OCI-LY7 (cell line): ENCODE measurements at regions not wholly inside any gene's neighbourhood (a gene's known extent, or its start where the extent isn't known, plus 50 kb on each side); places are given as distances from the start of the nearest gene placed in this dataset.

ENCODE experiments used
- BruUV-seq: library from RNA; stranded (reverse); fragments of 400-500 nt; replicated peaks from 2 replicates; lab custom pipeline; 2021; lab: Mats Ljungman, UMichigan
- CTCF ChIA-PET: fragments of 300-600 bp; sonication (Branson Sonifier 250); formaldehyde crosslinking; loops from one replicate; lab custom pipeline; 2022; ENCODE audit warnings: antibody characterized with exemption; ENCODE audit not compliant: unreplicated experiment; lab: Charles Lee
- POLR2A ChIA-PET: fragments of 300-600 bp; sonication (Branson Sonifier 250); formaldehyde crosslinking; loops from one replicate; lab custom pipeline; 2022; ENCODE audit warnings: antibody characterized with exemption; lab: Charles Lee
- DNase-seq: peaks from one replicate; pipeline ENCODE4 v3.0.0-alpha.2; 2015; ENCODE audit warnings: low spot score
- H2AFZ ChIP-seq: fragments of 200-600 bp; sonication (generic), shearing (Covaris generic); 2 replicates; pipeline ENCODE4 v1.6.1; 2014; ENCODE audit warnings: mild to moderate bottlenecking, antibody characterized with exemption, low read length, moderate library complexity
- H3K27ac ChIP-seq: fragments of 200-600 bp; sonication (generic); 2 replicates; pipeline ENCODE4 v1.5.1; 2014; ENCODE audit warnings: mixed run types, low read depth, mild to moderate bottlenecking, moderate library complexity, low read length, inconsistent platforms; ENCODE audit not compliant: poor library complexity, severe bottlenecking
- H3K36me3 ChIP-seq: fragments of 200-600 bp; sonication (generic); 2 replicates; pipeline ENCODE4 v1.6.1; 2014; ENCODE audit warnings: mild to moderate bottlenecking, antibody characterized with exemption, low read length, moderate library complexity, mixed read lengths; ENCODE audit not compliant: insufficient read depth
- H3K4me1 ChIP-seq: fragments of 200-600 bp; sonication (generic); 2 replicates; pipeline ENCODE4 v1.5.1; 2014; ENCODE audit warnings: mild to moderate bottlenecking, low read length; ENCODE audit not compliant: insufficient read depth, poor library complexity, severe bottlenecking
- H3K4me2 ChIP-seq: fragments of 200-600 bp; sonication (generic); 2 replicates; pipeline ENCODE4 v1.6.1; 2014; ENCODE audit warnings: mild to moderate bottlenecking, low read length
- H3K4me3 ChIP-seq: fragments of 200-600 bp; sonication (generic); 2 replicates; pipeline ENCODE4 v1.5.1; 2014; ENCODE audit warnings: mild to moderate bottlenecking, low read depth, low read length; ENCODE audit not compliant: poor library complexity, severe bottlenecking
- H3K79me2 ChIP-seq: fragments of 200-600 bp; sonication (generic); 2 replicates; pipeline ENCODE4 v1.6.1; 2016; ENCODE audit warnings: low read depth, mild to moderate bottlenecking, low read length, moderate library complexity, mixed read lengths; ENCODE audit not compliant: insufficient read depth
- H3K9me2 ChIP-seq: fragments of 200-600 bp; sonication (generic); 2 replicates; pipeline ENCODE4 v1.6.1; 2016; ENCODE audit warnings: mild to moderate bottlenecking, low read length, mixed read lengths; ENCODE audit not compliant: insufficient read depth
- H3K9me3 ChIP-seq: fragments of 200-600 bp; sonication (generic); 2 replicates; pipeline ENCODE4 v1.6.1; 2014; ENCODE audit warnings: mild to moderate bottlenecking, mixed run types, low read length, mixed read lengths
- H4K20me1 ChIP-seq: fragments of 200-600 bp; sonication (generic); 2 replicates; pipeline ENCODE4 v1.6.1; 2014; ENCODE audit warnings: mild to moderate bottlenecking, antibody characterized with exemption, low read length, moderate library complexity, mixed read lengths; ENCODE audit not compliant: insufficient read depth
- CTCF ChIP-seq: fragments of 200-600 bp; sonication (generic); conservative IDR thresholded peaks from 2 replicates; pipeline ENCODE4 v1.5.1; 2014; ENCODE audit warnings: mild to moderate bottlenecking, antibody characterized with exemption, low read length, moderate library complexity, mixed read lengths
- EZH2phosphoT487 ChIP-seq: fragments of 200-600 bp; sonication (generic); IDR thresholded peaks from 2 replicates; pipeline ENCODE4 v1.6.1; 2018; ENCODE audit warnings: low read depth, borderline replicate concordance, mild to moderate bottlenecking, mixed run types, antibody characterized with exemption, low read length, moderate library complexity, mixed read lengths
- intact Hi-C: fragments of 100-400 bp; cut with micrococcal nuclease; formaldehyde crosslinking; loops from one replicate; pipeline ENCODE4 v1.10.0; 2022; ENCODE audit not compliant: unreplicated experiment

- H3K4me2 ChIP-seq: no peak overlapping the region
- BruUV-seq: no TSS peak
- intact Hi-C loops: no loop called here
- no peaks in the 10 kb centered on the region for H3K4me1 ChIP-seq
- ChIA-PET POLR2A (interaction anchor here (0.7 kb wide), 1 partner anchor 41 kb away, joined by 3 read pairs; no protein-coding TSS in a partner anchor), CTCF (no interaction called here)
- H3K79me2 ChIP-seq: no peaks in the 10 kb centered on the region
- no peaks in the 10 kb centered on the region for H3K9me2 ChIP-seq
- no peak for DNase-seq
- no peaks in the 10 kb centered on the region for H3K36me3 ChIP-seq
- no peak overlapping the region for H2AFZ ChIP-seq
- no peak overlapping the region for H3K27ac ChIP-seq
- H3K9me3 ChIP-seq: no peaks in the 10 kb centered on the region
- H4K20me1 ChIP-seq: no peaks in the 10 kb centered on the region
- no peak overlapping the region for H3K4me3 ChIP-seq
- TF ChIP-seq CTCF: no peak
- no peak for TF ChIP-seq EZH2phosphoT487
Observed at GRCh38 chrY:19521976-19522375, 222.6 kb downstream of the KDM5D start.

DNA sequence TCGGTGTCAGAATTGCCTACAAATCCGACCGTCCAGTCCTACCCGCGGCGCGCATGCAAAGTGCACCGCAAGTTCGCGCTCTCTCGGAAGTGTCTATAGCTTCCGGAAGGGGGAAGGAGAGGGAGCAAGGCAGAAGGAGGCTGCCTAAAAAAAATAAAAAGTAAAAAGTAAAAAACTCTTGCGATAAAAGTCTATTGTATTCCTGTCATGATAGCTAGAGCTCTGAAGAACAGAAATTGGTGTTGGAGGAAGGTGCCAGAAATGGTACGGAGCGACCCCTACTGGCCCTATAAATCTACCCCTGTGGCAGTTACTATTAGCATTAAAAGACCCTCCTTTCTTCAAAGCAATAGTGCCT is 241.5 kb downstream of the KDM5D start:
- Histone ChIP-seq H3K9me2 (no peaks in the 10 kb centered on the region), H4K20me1 (no peaks in the 10 kb centered on the region), H3K4me1 (peaks cover 12% of the 10 kb centered on the region), H3K4me2 (no peak overlapping the region), H3K36me3 (no peaks in the 10 kb centered on the region), H2AFZ (no peak overlapping the region), H3K79me2 (no peaks in the 10 kb centered on the region), H3K9me3 (no peaks in the 10 kb centered on the region), H3K4me3 (no peak overlapping the region), H3K27ac (no peak overlapping the region)
- no peak for DNase-seq
- BruUV-seq: no TSS peak
- ChIA-PET POLR2A (interaction anchor here (1.1 kb wide), 1 partner anchor 12 kb away, joined by 4 read pairs; no protein-coding TSS in a partner anchor), CTCF (no interaction called here)
- intact Hi-C loops: no loop called here
- TF ChIP-seq EZH2phosphoT487: no peak
- TF ChIP-seq CTCF: 0 out of 2 replicates have a peak, but pooled peaks have one; percentile 19

- no peaks in the 10 kb centered on the region for H3K9me2 ChIP-seq
- POLR2A ChIA-PET: no interaction called here
- peaks cover 19% of the 10 kb centered on the region for H3K4me1 ChIP-seq
- no peak overlapping the region for H2AFZ ChIP-seq
- no peaks in the 10 kb centered on the region for H3K36me3 ChIP-seq
- DNase-seq: no peak
- H3K27ac ChIP-seq: no peak overlapping the region
- no peaks in the 10 kb centered on the region for H3K79me2 ChIP-seq
- BruUV-seq: no TSS peak
- no peaks in the 10 kb centered on the region for H4K20me1 ChIP-seq
- CTCF ChIA-PET: no interaction called here
- intact Hi-C loops: no loop called here
- TF ChIP-seq EZH2phosphoT487: no peak
- TF ChIP-seq CTCF: no peak
- no peak overlapping the region for H3K4me2 ChIP-seq
- no peak overlapping the region for H3K4me3 ChIP-seq
- no peaks in the 10 kb centered on the region for H3K9me3 ChIP-seq
Observed at GRCh38 chrY:19502169-19503091, 242.1 kb downstream of the KDM5D start.
